DND-41 (cell line): ENCODE measurements at regions not wholly inside any gene's neighbourhood (a gene's known extent, or its start where the extent isn't known, plus 50 kb on each side); places are given as distances from the start of the nearest gene placed in this dataset.

ENCODE experiments used
- CTCF ChIP-seq: IDR thresholded peaks from 2 replicates; pipeline ENCODE4 v1.5.1; 2012; ENCODE audit warnings: borderline replicate concordance, low read length, moderate library complexity, mild to moderate bottlenecking; ENCODE audit not compliant: poor library complexity, severe bottlenecking; ENCODE audit errors: extremely low read depth
- EZH2 ChIP-seq: IDR thresholded peaks from 3 replicates; pipeline ENCODE4 v1.6.1; 2012; ENCODE audit warnings: borderline replicate concordance, low read depth, mild to moderate bottlenecking, moderate library complexity, low read length, inconsistent platforms; ENCODE audit not compliant: severe bottlenecking

GRCh38 chrX:49760290-49760890 lies 64.6 kb upstream of the PAGE1 start:
- TF ChIP-seq CTCF = no peak
- TF ChIP-seq EZH2 = no peak
